Naive thymus-derived CD8-positive, alpha-beta T cell (primary cell): ENCODE measurements at regions not wholly inside any gene's neighbourhood (a gene's known extent, or its start where the extent isn't known, plus 50 kb on each side); places are given as distances from the start of the nearest gene placed in this dataset.
A peak's percentile ranks its signal among the peaks of the same experiment; 100 is the strongest.
"Not testable (repeated sequence)": the region's sequence is repeated elsewhere in the genome, so short reads cannot be mapped to it uniquely, and the experiment has no call there.

ENCODE experiments used
- ATAC-seq, 2 donors: fragments of 150-1000 bp; cut with Tn5 transposase in 1 of 2; sonication (Bioruptor Pico), chemical (Tn5 transposase) in 1 of 2; 1 replicate in 1 of 2; 2 replicates in 1 of 2; pipeline ENCODE4 v1.10.0; 2021; ENCODE audit warnings: mild to moderate bottlenecking in 2 of 2, moderate library complexity in 2 of 2
- POLR2A ChIA-PET: fragments of 350-600 bp; sonication (Branson Sonifier 250); formaldehyde crosslinking; loops from one replicate; lab custom pipeline; 2021; ENCODE audit warnings: antibody characterized with exemption; lab: Charles Lee
- DNase-seq, 10 donors: peaks; one replicate each; pipeline versions ENCODE4 v3.0.0 to v3.0.0-alpha.2; 2020 to 2022
- H3K27ac Mint-ChIP-seq, 10 donors: one replicate each; pipeline ENCODE4 v1.8.0; 2020 to 2022; ENCODE audit warnings: mild to moderate bottlenecking in 10 of 10, mixed read lengths in 10 of 10, moderate library complexity in 4 of 10, inconsistent platforms in 1 of 10
- H3K27me3 Mint-ChIP-seq, 5 donors: one replicate each; pipeline ENCODE4 v1.8.0; 2021 to 2022; ENCODE audit warnings: mixed read lengths in 5 of 5
- H3K36me3 Mint-ChIP-seq, 3 donors: one replicate each; pipeline ENCODE4 v1.8.0; 2020 to 2022; ENCODE audit warnings: mixed read lengths in 3 of 3, mild to moderate bottlenecking in 2 of 3, inconsistent platforms in 1 of 3
- H3K4me1 Mint-ChIP-seq, 4 donors: one replicate each; pipeline ENCODE4 v1.8.0; 2021 to 2022; ENCODE audit warnings: mixed read lengths in 4 of 4
- H3K4me3 Mint-ChIP-seq, 10 donors: one replicate each; pipeline ENCODE4 v1.8.0; 2020 to 2022; ENCODE audit warnings: mild to moderate bottlenecking in 10 of 10, mixed read lengths in 10 of 10, moderate library complexity in 6 of 10, inconsistent platforms in 1 of 10
- H3K9me3 Mint-ChIP-seq, 9 donors: one replicate each; pipeline ENCODE4 v1.8.0; 2020 to 2022; ENCODE audit warnings: mixed read lengths in 9 of 9, mild to moderate bottlenecking in 3 of 9, inconsistent platforms in 1 of 9, moderate library complexity in 1 of 9

GRCh38 chr18:70416496-70416895 lies 127.7 kb downstream of the SOCS6 start:
- Mint-ChIP-seq H3K9me3 (no peaks in the 10 kb centered on the region), H3K4me3 (no peak overlapping the region), H3K27ac (no peak overlapping the region), H3K27me3 (peaks cover 3 to 12% (median 4%) of the 10 kb centered on the region in 5 donors), H3K36me3 (no peaks in the 10 kb centered on the region), H3K4me1 (no peaks in the 10 kb centered on the region)
- DNase-seq (no peak), ATAC-seq (no peak)
- POLR2A ChIA-PET = no interaction called here

- POLR2A ChIA-PET = no interaction called here
- Mint-ChIP-seq H3K9me3 (no peaks in the 10 kb centered on the region), H3K27ac (peak overlapping the region in 2 of 10 donors; percentile 37 to 59), H3K4me1 (no peaks in the 10 kb centered on the region), H3K36me3 (no peaks in the 10 kb centered on the region), H3K27me3 (peaks cover 3 to 10% (median 4%) of the 10 kb centered on the region in 5 donors), H3K4me3 (no peak overlapping the region)
- DNase-seq (no peak), ATAC-seq (no peak)
Measured at GRCh38 chr18:70415823-70416488, 127.1 kb downstream of the SOCS6 start.

- Mint-ChIP-seq H3K36me3 (no peaks in the 10 kb centered on the region), H3K9me3 (no peaks in the 10 kb centered on the region), H3K27ac (no peak overlapping the region), H3K27me3 (peaks cover 4 to 14% (median 10%) of the 10 kb centered on the region in 5 donors), H3K4me1 (no peaks in the 10 kb centered on the region), H3K4me3 (no peak overlapping the region)
- POLR2A ChIA-PET = no interaction called here
- DNase-seq = no peak
- no peak for ATAC-seq
Measured at GRCh38 chr18:70414315-70414900, 125.6 kb downstream of the SOCS6 start.

GRCh38 chr18:70413455-70413854 lies 124.6 kb downstream of the SOCS6 start:
- H3K27me3 Mint-ChIP-seq = peaks cover 4 to 14% (median 10%) of the 10 kb centered on the region in 5 donors
- no peak overlapping the region for H3K27ac Mint-ChIP-seq
- H3K4me3 Mint-ChIP-seq = no peak overlapping the region
- ATAC-seq (no peak), DNase-seq (no peak)
- no peaks in the 10 kb centered on the region for H3K9me3 Mint-ChIP-seq
- no peaks in the 10 kb centered on the region for H3K4me1 Mint-ChIP-seq
- no peaks in the 10 kb centered on the region for H3K36me3 Mint-ChIP-seq
- POLR2A ChIA-PET = no interaction called here

- POLR2A ChIA-PET = no interaction called here
- DNase-seq (no peak), ATAC-seq (no peak)
- Mint-ChIP-seq H3K27ac (no peak overlapping the region), H3K4me1 (no peaks in the 10 kb centered on the region), H3K36me3 (no peaks in the 10 kb centered on the region), H3K9me3 (no peaks in the 10 kb centered on the region), H3K4me3 (no peak overlapping the region), H3K27me3 (peaks cover 4 to 14% (median 10%) of the 10 kb centered on the region in 5 donors)
Measured at GRCh38 chr18:70411876-70412435, 123.1 kb downstream of the SOCS6 start.

GRCh38 chr18:70411307-70411706 lies 122.5 kb downstream of the SOCS6 start:
- H3K4me3 Mint-ChIP-seq = no peak overlapping the region
- POLR2A ChIA-PET = no interaction called here
- H3K27me3 Mint-ChIP-seq = peaks cover 4 to 14% (median 9%) of the 10 kb centered on the region in 5 donors
- no peak for ATAC-seq
- no peaks in the 10 kb centered on the region for H3K36me3 Mint-ChIP-seq
- no peaks in the 10 kb centered on the region for H3K4me1 Mint-ChIP-seq
- H3K27ac Mint-ChIP-seq = no peak overlapping the region
- DNase-seq = no peak
- H3K9me3 Mint-ChIP-seq = no peaks in the 10 kb centered on the region

- no peak for DNase-seq
- H3K27me3 Mint-ChIP-seq = peaks cover 0 to 6% (median 1%) of the 10 kb centered on the region in 5 donors
- POLR2A ChIA-PET = no interaction called here
- no peaks in the 10 kb centered on the region for H3K4me1 Mint-ChIP-seq
- H3K27ac Mint-ChIP-seq = no peak overlapping the region
- no peaks in the 10 kb centered on the region for H3K36me3 Mint-ChIP-seq
- no peak overlapping the region for H3K4me3 Mint-ChIP-seq
- ATAC-seq = no peak
- no peaks in the 10 kb centered on the region for H3K9me3 Mint-ChIP-seq
Measured at GRCh38 chr18:70405052-70405451, 116.2 kb downstream of the SOCS6 start.

GRCh38 chr18:70400476-70400875 lies 111.6 kb downstream of the SOCS6 start:
- Mint-ChIP-seq H3K27ac (no peak overlapping the region), H3K27me3 (peaks cover 0 to 3% (median 0%) of the 10 kb centered on the region in 5 donors), H3K36me3 (no peaks in the 10 kb centered on the region), H3K9me3 (no peaks in the 10 kb centered on the region), H3K4me1 (no peaks in the 10 kb centered on the region), H3K4me3 (no peak overlapping the region)
- DNase-seq = no peak
- POLR2A ChIA-PET = no interaction called here
- ATAC-seq = no peak

GRCh38 chr18:70398076-70398475 lies 109.2 kb downstream of the SOCS6 start:
- Mint-ChIP-seq H3K9me3 (no peaks in the 10 kb centered on the region), H3K27ac (no peak overlapping the region), H3K36me3 (no peaks in the 10 kb centered on the region), H3K4me1 (no peaks in the 10 kb centered on the region), H3K4me3 (no peak overlapping the region), H3K27me3 (peaks cover 0 to 4% (median under 1%) of the 10 kb centered on the region in 5 donors)
- POLR2A ChIA-PET = no interaction called here
- no peak for ATAC-seq
- DNase-seq = no peak

- Mint-ChIP-seq H3K36me3 (no peaks in the 10 kb centered on the region), H3K9me3 (peaks cover 0 to 4% (median 0%) of the 10 kb centered on the region in 9 donors), H3K27me3 (peaks cover 0 to 7% (median 4%) of the 10 kb centered on the region in 5 donors), H3K4me3 (no peak overlapping the region), H3K4me1 (no peaks in the 10 kb centered on the region), H3K27ac (no peak overlapping the region)
- no peak for ATAC-seq
- POLR2A ChIA-PET = no interaction called here
- DNase-seq = no peak
Measured at GRCh38 chr18:70397259-70397925, 108.5 kb downstream of the SOCS6 start.

GRCh38 chr18:70395771-70396170 lies 106.9 kb downstream of the SOCS6 start:
- H3K4me3 Mint-ChIP-seq, H3K4me1 Mint-ChIP-seq, H3K27ac Mint-ChIP-seq, ATAC-seq, DNase-seq, H3K9me3 Mint-ChIP-seq, POLR2A ChIA-PET, H3K36me3 Mint-ChIP-seq, H3K27me3 Mint-ChIP-seq: not testable (repeated sequence)

GRCh38 chr18:70394672-70395071 lies 105.8 kb downstream of the SOCS6 start:
- POLR2A ChIA-PET = no interaction called here
- H3K36me3 Mint-ChIP-seq = no peaks in the 10 kb centered on the region
- H3K9me3 Mint-ChIP-seq = peaks cover 0 to 5% (median 0%) of the 10 kb centered on the region in 9 donors
- H3K27me3 Mint-ChIP-seq = peaks cover 0 to 10% (median 5%) of the 10 kb centered on the region in 5 donors
- no peaks in the 10 kb centered on the region for H3K4me1 Mint-ChIP-seq
- ATAC-seq = no peak
- DNase-seq = no peak
- no peak overlapping the region for H3K4me3 Mint-ChIP-seq
- H3K27ac Mint-ChIP-seq = no peak overlapping the region
